WTC11 (cell line): ENCODE measurements at regions not wholly inside any gene's neighbourhood (a gene's known extent, or its start where the extent isn't known, plus 50 kb on each side); places are given as distances from the start of the nearest gene placed in this dataset.
A peak's percentile ranks its signal among the peaks of the same experiment; 100 is the strongest.

Experiments used
- ATAC-seq: fragments of 200-7000 bp; cut with Tn5 transposase; 2 replicates; pipeline ENCODE4 v1.10.0; 2021; ENCODE audit warnings: mild to moderate bottlenecking, moderate library complexity
- CTCF ChIA-PET: fragments of 300-600 bp; sonication (Branson Sonifier 250); formaldehyde crosslinking; loops from one replicate; lab custom pipeline; 2021; ENCODE audit warnings: antibody characterized with exemption; lab: Charles Lee
- POLR2A ChIA-PET: fragments of 350-600 bp; sonication (Branson Sonifier 250); formaldehyde crosslinking; loops from one replicate; lab custom pipeline; 2021; ENCODE audit warnings: antibody characterized with exemption; lab: Charles Lee
- DNase-seq: peaks from one replicate; pipeline ENCODE4 v3.0.0; 2021; ENCODE audit warnings: low spot score
- H3K27ac Mint-ChIP-seq: 2 replicates; pipeline ENCODE4 v1.8.0; 2021; ENCODE audit warnings: mixed read lengths
- H3K27me3 Mint-ChIP-seq: 2 replicates; pipeline ENCODE4 v1.8.0; 2021; ENCODE audit warnings: low read depth, mild to moderate bottlenecking, moderate library complexity, mixed read lengths
- H3K36me3 Mint-ChIP-seq: 2 replicates; pipeline ENCODE4 v1.8.0; 2021; ENCODE audit warnings: mixed read lengths
- H3K4me1 Mint-ChIP-seq: 2 replicates; pipeline ENCODE4 v1.8.0; 2022; ENCODE audit warnings: mixed read lengths
- H3K4me3 Mint-ChIP-seq: 2 replicates; pipeline ENCODE4 v1.8.0; 2021; ENCODE audit warnings: mild to moderate bottlenecking, moderate library complexity, mixed read lengths
- H3K9me3 Mint-ChIP-seq: 2 replicates; pipeline ENCODE4 v1.8.0; 2021; ENCODE audit warnings: mixed read lengths
- AR ChIP-seq: fragments of 250-450 bp; sonication (Bioruptor Pico); IDR thresholded peaks from 2 replicates; pipeline ENCODE4 v1.9.0; 2021; ENCODE audit warnings: mild to moderate bottlenecking
- CBFB ChIP-seq: sonication (generic); formaldehyde crosslinking; IDR thresholded peaks from 2 replicates; pipeline ENCODE4 v1.8.1; 2022; ENCODE audit warnings: mild to moderate bottlenecking, low read depth, missing genetic modification reagents
- ERG ChIP-seq: fragments of 250-450 bp; sonication (Bioruptor Pico); IDR thresholded peaks from 2 replicates; pipeline ENCODE4 v1.8.0; 2021; ENCODE audit warnings: mild to moderate bottlenecking
- ETV6 ChIP-seq: sonication (generic); formaldehyde crosslinking; IDR thresholded peaks from 2 replicates; pipeline ENCODE4 v1.8.1; 2022; ENCODE audit warnings: mild to moderate bottlenecking, missing genetic modification reagents
- FOXJ3 ChIP-seq: sonication (generic); formaldehyde crosslinking; IDR thresholded peaks from 2 replicates; pipeline ENCODE4 v1.9.0; 2021; ENCODE audit warnings: missing genetic modification reagents, mild to moderate bottlenecking, borderline replicate concordance
- FOXK1 ChIP-seq: sonication (generic); formaldehyde crosslinking; IDR thresholded peaks from 2 replicates; pipeline ENCODE4 v1.8.0; 2022; ENCODE audit warnings: mild to moderate bottlenecking, moderate library complexity, missing genetic modification reagents
- GRHL2 ChIP-seq: fragments of 250-450 bp; sonication (Bioruptor Pico); IDR thresholded peaks from 2 replicates; pipeline ENCODE4 v1.8.0; 2022; ENCODE audit warnings: mild to moderate bottlenecking, moderate library complexity; ENCODE audit not compliant: insufficient replicate concordance, severe bottlenecking
- HMGA2 ChIP-seq: fragments of 250-450 bp; sonication (Bioruptor Pico); IDR thresholded peaks from 2 replicates; pipeline ENCODE4 v1.4.0; 2021; ENCODE audit warnings: mild to moderate bottlenecking, moderate library complexity
- JUN ChIP-seq: sonication (generic); formaldehyde crosslinking; IDR thresholded peaks from 2 replicates; pipeline ENCODE4 v1.8.0; 2023; ENCODE audit warnings: mild to moderate bottlenecking, missing genetic modification reagents
- NR2C2 ChIP-seq: sonication (generic); formaldehyde crosslinking; IDR thresholded peaks from 2 replicates; pipeline ENCODE4 v1.8.0; 2022; ENCODE audit warnings: mild to moderate bottlenecking, missing genetic modification reagents
- RELA ChIP-seq: sonication (generic); formaldehyde crosslinking; IDR thresholded peaks from 2 replicates; pipeline ENCODE4 v1.8.1; 2022; ENCODE audit warnings: missing genetic modification reagents, mild to moderate bottlenecking, borderline replicate concordance
- SMAD4 ChIP-seq: sonication (generic); formaldehyde crosslinking; IDR thresholded peaks from 2 replicates; pipeline ENCODE4 v1.8.0; 2022; ENCODE audit warnings: mild to moderate bottlenecking, missing genetic modification reagents
- STAT6 ChIP-seq: sonication (generic); formaldehyde crosslinking; conservative IDR thresholded peaks from 2 replicates; pipeline ENCODE4 v1.8.1; 2023; ENCODE audit warnings: mild to moderate bottlenecking, low read depth, missing genetic modification reagents, moderate library complexity
- TP53 ChIP-seq: sonication (generic); formaldehyde crosslinking; IDR thresholded peaks from 2 replicates; pipeline ENCODE4 v1.8.1; 2023; ENCODE audit warnings: mild to moderate bottlenecking, missing genetic modification reagents
- USF2 ChIP-seq: sonication (generic); formaldehyde crosslinking; IDR thresholded peaks from 2 replicates; pipeline ENCODE4 v1.8.1; 2023; ENCODE audit warnings: mild to moderate bottlenecking, missing genetic modification reagents, moderate library complexity
- ZNF121 ChIP-seq: sonication (generic); formaldehyde crosslinking; IDR thresholded peaks from 2 replicates; pipeline ENCODE4 v1.8.0; 2023; ENCODE audit warnings: missing genetic modification reagents
- ZNF138 ChIP-seq: sonication (generic); formaldehyde crosslinking; conservative IDR thresholded peaks from 2 replicates; pipeline ENCODE4 v1.8.1; 2022; ENCODE audit warnings: mild to moderate bottlenecking, moderate library complexity, missing genetic modification reagents
- ZNF281 ChIP-seq: sonication (generic); formaldehyde crosslinking; IDR thresholded peaks from 2 replicates; pipeline ENCODE4 v1.8.0; 2023; ENCODE audit warnings: mild to moderate bottlenecking, missing genetic modification reagents
- ZNF416 ChIP-seq: fragments of 250-450 bp; sonication (Bioruptor Pico); IDR thresholded peaks from 2 replicates; pipeline ENCODE4 v1.9.0; 2021; ENCODE audit warnings: mild to moderate bottlenecking, inconsistent platforms
- TF ChIP-seq, protein P1 (sequence below): sonication (generic); formaldehyde crosslinking; IDR thresholded peaks from 2 replicates; pipeline ENCODE4 v1.8.0; 2023; ENCODE audit warnings: missing genetic modification reagents, mild to moderate bottlenecking, borderline replicate concordance

- H3K4me3 Mint-ChIP-seq: no peak overlapping the region
Measured at GRCh38 chr12:93050026-93050747, 121.1 kb upstream of the EEA1 start.

More at GRCh38 chr12:93050026-93050747, 121.1 kb upstream of the EEA1 start:
- no peak overlapping the region for H3K27ac Mint-ChIP-seq
- H3K27me3 Mint-ChIP-seq: no peaks in the 10 kb centered on the region
- TF ChIP-seq ERG: no peak
- no peak for TF ChIP-seq ETV6 (CRISPR knock-in tag)
- no peak for TF ChIP-seq ZNF416 (CRISPR knock-in tag)
- TF ChIP-seq JUN (CRISPR knock-in tag): no peak
- no peak for TF ChIP-seq SMAD4 (CRISPR knock-in tag)
- no peak for TF ChIP-seq FOXK1 (CRISPR knock-in tag)
- TF ChIP-seq STAT6 (CRISPR knock-in tag): no peak
- TF ChIP-seq ZNF281 (CRISPR knock-in tag): no peak
- TF ChIP-seq GRHL2 (CRISPR knock-in tag): no peak
- TF ChIP-seq HMGA2 (CRISPR knock-in tag): no peak
- no peak for TF ChIP-seq TP53 (CRISPR knock-in tag)
- TF ChIP-seq, protein P1, sequence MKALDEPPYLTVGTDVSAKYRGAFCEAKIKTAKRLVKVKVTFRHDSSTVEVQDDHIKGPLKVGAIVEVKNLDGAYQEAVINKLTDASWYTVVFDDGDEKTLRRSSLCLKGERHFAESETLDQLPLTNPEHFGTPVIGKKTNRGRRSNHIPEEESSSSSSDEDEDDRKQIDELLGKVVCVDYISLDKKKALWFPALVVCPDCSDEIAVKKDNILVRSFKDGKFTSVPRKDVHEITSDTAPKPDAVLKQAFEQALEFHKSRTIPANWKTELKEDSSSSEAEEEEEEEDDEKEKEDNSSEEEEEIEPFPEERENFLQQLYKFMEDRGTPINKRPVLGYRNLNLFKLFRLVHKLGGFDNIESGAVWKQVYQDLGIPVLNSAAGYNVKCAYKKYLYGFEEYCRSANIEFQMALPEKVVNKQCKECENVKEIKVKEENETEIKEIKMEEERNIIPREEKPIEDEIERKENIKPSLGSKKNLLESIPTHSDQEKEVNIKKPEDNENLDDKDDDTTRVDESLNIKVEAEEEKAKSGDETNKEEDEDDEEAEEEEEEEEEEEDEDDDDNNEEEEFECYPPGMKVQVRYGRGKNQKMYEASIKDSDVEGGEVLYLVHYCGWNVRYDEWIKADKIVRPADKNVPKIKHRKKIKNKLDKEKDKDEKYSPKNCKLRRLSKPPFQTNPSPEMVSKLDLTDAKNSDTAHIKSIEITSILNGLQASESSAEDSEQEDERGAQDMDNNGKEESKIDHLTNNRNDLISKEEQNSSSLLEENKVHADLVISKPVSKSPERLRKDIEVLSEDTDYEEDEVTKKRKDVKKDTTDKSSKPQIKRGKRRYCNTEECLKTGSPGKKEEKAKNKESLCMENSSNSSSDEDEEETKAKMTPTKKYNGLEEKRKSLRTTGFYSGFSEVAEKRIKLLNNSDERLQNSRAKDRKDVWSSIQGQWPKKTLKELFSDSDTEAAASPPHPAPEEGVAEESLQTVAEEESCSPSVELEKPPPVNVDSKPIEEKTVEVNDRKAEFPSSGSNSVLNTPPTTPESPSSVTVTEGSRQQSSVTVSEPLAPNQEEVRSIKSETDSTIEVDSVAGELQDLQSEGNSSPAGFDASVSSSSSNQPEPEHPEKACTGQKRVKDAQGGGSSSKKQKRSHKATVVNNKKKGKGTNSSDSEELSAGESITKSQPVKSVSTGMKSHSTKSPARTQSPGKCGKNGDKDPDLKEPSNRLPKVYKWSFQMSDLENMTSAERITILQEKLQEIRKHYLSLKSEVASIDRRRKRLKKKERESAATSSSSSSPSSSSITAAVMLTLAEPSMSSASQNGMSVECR (CRISPR knock-in tag): no peak
- TF ChIP-seq CBFB (CRISPR knock-in tag): no peak
- TF ChIP-seq RELA (CRISPR knock-in tag): no peak
- TF ChIP-seq ZNF121 (CRISPR knock-in tag): no peak
- no peak for TF ChIP-seq ZNF138 (CRISPR knock-in tag)
- TF ChIP-seq AR: no peak
- TF ChIP-seq FOXJ3 (CRISPR knock-in tag): no peak
- TF ChIP-seq NR2C2 (CRISPR knock-in tag): no peak
- no peak for TF ChIP-seq USF2 (CRISPR knock-in tag)
- ChIA-PET CTCF (no interaction called here), POLR2A (no interaction called here)
- no peaks in the 10 kb centered on the region for H3K36me3 Mint-ChIP-seq
- H3K4me1 Mint-ChIP-seq: peaks cover 21% of the 10 kb centered on the region
- H3K9me3 Mint-ChIP-seq: peaks cover 12% of the 10 kb centered on the region
- DNase-seq (no peak), ATAC-seq (peak; percentile 46)
